HG02623 (cell line): ENCODE measurements at regions not wholly inside any gene's neighbourhood (a gene's known extent, or its start where the extent isn't known, plus 50 kb on each side); places are given as distances from the start of the nearest gene placed in this dataset.

ENCODE experiments used
- ATAC-seq: cut with Tn5 transposase; IDR thresholded peaks from one replicate; pipeline ENCODE4 v1.9.1; 2021; ENCODE audit warnings: moderate library complexity; ENCODE audit not compliant: unreplicated experiment

- ATAC-seq, result no peak
These were observed 83.1 kb downstream of the CDC42EP3 start for GRCh38 chr2:37588316-37588777.

DNA sequence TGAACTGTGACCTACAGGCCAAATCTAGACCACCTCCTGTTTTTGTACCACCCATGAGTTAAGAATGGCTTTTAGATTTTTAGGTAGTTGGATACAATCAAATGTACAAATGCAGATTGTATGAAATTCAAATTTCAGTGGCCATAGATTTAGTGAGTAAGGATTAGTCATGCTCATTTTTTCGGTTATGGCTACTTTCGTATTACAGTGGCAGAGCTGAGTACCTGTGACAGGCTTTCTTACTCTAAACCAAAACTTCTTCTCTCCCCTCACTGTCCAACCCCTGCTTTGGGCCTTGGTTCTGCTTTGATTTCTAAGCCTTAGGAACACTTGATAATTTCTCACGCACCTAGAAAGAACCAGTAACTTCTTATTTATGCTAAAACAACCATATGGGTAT, 82.1 kb downstream of the CDC42EP3 start:
- ATAC-seq, result no peak

- no peak for ATAC-seq
These were observed 81.3 kb downstream of the CDC42EP3 start for GRCh38 chr2:37590119-37590571.
